Trophoblast cell (in vitro differentiated cells and primary cell): ENCODE measurements at regions not wholly inside any gene's neighbourhood (a gene's known extent, or its start where the extent isn't known, plus 50 kb on each side); places are given as distances from the start of the nearest gene placed in this dataset.
A peak's percentile ranks its signal among the peaks of the same experiment; 100 is the strongest.

Experiments used
- DNase-seq, 2 donors: peaks; one replicate each; pipeline ENCODE4 v3.0.0-alpha.2; 2016
- H2AFZ ChIP-seq: 2 replicates; pipeline ENCODE4 v1.6.1; 2013; ENCODE audit warnings: low read length, moderate library complexity, mild to moderate bottlenecking; ENCODE audit not compliant: insufficient read depth, poor library complexity
- H2AK5ac ChIP-seq: 2 replicates; pipeline ENCODE4 v1.6.1; 2013; ENCODE audit warnings: mild to moderate bottlenecking, low read length
- H2BK120ac ChIP-seq: 2 replicates; pipeline ENCODE4 v1.6.1; 2013; ENCODE audit warnings: low read length, mild to moderate bottlenecking, moderate library complexity; ENCODE audit not compliant: insufficient read depth, poor library complexity
- H2BK12ac ChIP-seq: 2 replicates; pipeline ENCODE4 v1.6.1; 2013; ENCODE audit warnings: mild to moderate bottlenecking, low read length, moderate library complexity
- H2BK5ac ChIP-seq: 2 replicates; pipeline ENCODE4 v1.6.1; 2013; ENCODE audit warnings: low read length, low read depth, moderate library complexity, mild to moderate bottlenecking; ENCODE audit not compliant: poor library complexity
- H3K14ac ChIP-seq: 2 replicates; pipeline ENCODE4 v1.6.1; 2013; ENCODE audit warnings: mild to moderate bottlenecking, low read length
- H3K18ac ChIP-seq: 2 replicates; pipeline ENCODE4 v1.6.1; 2013; ENCODE audit warnings: mild to moderate bottlenecking, low read length
- H3K23ac ChIP-seq: 2 replicates; pipeline ENCODE4 v1.6.1; 2013; ENCODE audit warnings: low read length
- H3K27ac ChIP-seq: 2 replicates; pipeline ENCODE4 v1.5.1; 2013; ENCODE audit warnings: low read depth, mild to moderate bottlenecking, inconsistent platforms, low read length, moderate library complexity
- H3K27me3 ChIP-seq: 2 replicates; pipeline ENCODE4 v1.6.1; 2013; ENCODE audit warnings: inconsistent platforms, mild to moderate bottlenecking, low read length, moderate library complexity; ENCODE audit not compliant: insufficient read depth
- H3K36me3 ChIP-seq, 2 experiments: 1 replicate in 1 of 2; 2 replicates in 1 of 2; pipeline ENCODE4 v1.6.1; 2013; ENCODE audit warnings: low read length in 2 of 2, mild to moderate bottlenecking in 2 of 2, moderate library complexity in 1 of 2; ENCODE audit not compliant: insufficient read depth in 2 of 2, control insufficient read depth in 1 of 2
- H3K4ac ChIP-seq: 2 replicates; pipeline ENCODE4 v1.6.1; 2013; ENCODE audit warnings: low read depth, mild to moderate bottlenecking, low read length, moderate library complexity
- H3K4me1 ChIP-seq, 2 experiments: 1 replicate in 1 of 2; 2 replicates in 1 of 2; pipeline ENCODE4 v1.6.1; 2013; ENCODE audit warnings: low read length in 2 of 2, mild to moderate bottlenecking in 2 of 2, moderate library complexity in 1 of 2; ENCODE audit not compliant: insufficient read depth in 2 of 2, control insufficient read depth in 1 of 2
- H3K4me2 ChIP-seq: 2 replicates; pipeline ENCODE4 v1.6.1; 2013; ENCODE audit warnings: inconsistent platforms, mild to moderate bottlenecking, low read length, moderate library complexity
- H3K4me3 ChIP-seq: 2 replicates; pipeline ENCODE4 v1.5.1; 2013; ENCODE audit warnings: mild to moderate bottlenecking, low read depth, low read length, inconsistent platforms
- H3K79me1 ChIP-seq: one replicate; pipeline ENCODE4 v1.6.1; 2013; ENCODE audit warnings: low read length
- H3K79me2 ChIP-seq: 2 replicates; pipeline ENCODE4 v1.6.1; 2013; ENCODE audit warnings: low read length, mild to moderate bottlenecking; ENCODE audit not compliant: control insufficient read depth, insufficient read depth, poor library complexity
- H3K9ac ChIP-seq: 2 replicates; pipeline ENCODE4 v1.6.1; 2013; ENCODE audit warnings: mild to moderate bottlenecking, low read length
- H3K9me3 ChIP-seq: 2 replicates; pipeline ENCODE4 v1.6.1; 2013; ENCODE audit warnings: low read depth, mild to moderate bottlenecking, control low read depth, inconsistent platforms, low read length; ENCODE audit not compliant: insufficient read depth
- H4K12ac ChIP-seq: 2 replicates; pipeline ENCODE4 v1.6.1; 2013; ENCODE audit warnings: low read depth, mild to moderate bottlenecking, low read length, moderate library complexity
- H4K8ac ChIP-seq: 2 replicates; pipeline ENCODE4 v1.6.1; 2013; ENCODE audit warnings: low read depth, mild to moderate bottlenecking, low read length, moderate library complexity
- H4K91ac ChIP-seq: one replicate; pipeline ENCODE4 v1.6.1; 2013; ENCODE audit warnings: low read depth, mild to moderate bottlenecking, low read length, moderate library complexity
- WGBS: extraction: QIAGEN DNeasy Blood & Tissue Kit; methylation state at CpG from one replicate; pipeline ENCODE4 v1.1.7; 2013; ENCODE audit warnings: missing lambda C conversion rate; ENCODE audit not compliant: insufficient read length, insufficient coverage; ENCODE audit errors: extremely low coverage; 5-methylcytosine and 5-hydroxymethylcytosine counted together

- WGBS: no CpG with 5 or more reads among the region's 35 CpGs
- Histone ChIP-seq H2AK5ac (no peak overlapping the region), H3K23ac (no peak overlapping the region), H3K4me1 (peaks cover 4 to 6% of the 10 kb centered on the region in 2 experiments), H3K79me2 (no peaks in the 10 kb centered on the region), H3K9me3 (peaks cover 2% of the 10 kb centered on the region), H4K91ac (no peak overlapping the region), H3K36me3 (no peaks in the 10 kb centered on the region), H3K4me3 (no peak overlapping the region), H3K14ac (peak overlapping the region; percentile 2), H2BK12ac (no peak overlapping the region), H2BK5ac (no peak overlapping the region), H4K12ac (peak overlapping the region; percentile 44), H2AFZ (peak overlapping the region; percentile 12), H2BK120ac (no peak overlapping the region), H3K4ac (no peak overlapping the region), H3K27me3 (peaks cover 5% of the 10 kb centered on the region), H3K18ac (no peak overlapping the region), H3K79me1 (no peaks in the 10 kb centered on the region), H4K8ac (no peak overlapping the region), H3K4me2 (peak overlapping the region; percentile 52), H3K27ac (no peak overlapping the region), H3K9ac (no peak overlapping the region)
- DNase-seq: no peak
Observed at GRCh38 chr2:62570861-62571698, 65.1 kb upstream of the TMEM17 start.

GRCh38 chr2:62569907-62570841 lies 64.2 kb upstream of the TMEM17 start:
- Histone ChIP-seq H2BK5ac (no peak overlapping the region), H3K27ac (no peak overlapping the region), H3K14ac (no peak overlapping the region), H4K91ac (no peak overlapping the region), H2BK12ac (no peak overlapping the region), H4K12ac (no peak overlapping the region), H3K18ac (no peak overlapping the region), H3K79me1 (no peaks in the 10 kb centered on the region), H3K4ac (no peak overlapping the region), H2BK120ac (no peak overlapping the region), H3K79me2 (no peaks in the 10 kb centered on the region), H4K8ac (no peak overlapping the region), H2AK5ac (no peak overlapping the region), H2AFZ (no peak overlapping the region), H3K4me2 (no peak overlapping the region), H3K36me3 (no peaks in the 10 kb centered on the region), H3K23ac (no peak overlapping the region), H3K9me3 (peaks cover 2% of the 10 kb centered on the region), H3K9ac (no peak overlapping the region), H3K4me1 (peaks cover 4 to 6% of the 10 kb centered on the region in 2 experiments), H3K27me3 (peaks cover 5% of the 10 kb centered on the region), H3K4me3 (no peak overlapping the region)
- WGBS: no CpG with 5 or more reads among the region's 23 CpGs
- no peak for DNase-seq

- no peak overlapping the region for H4K8ac ChIP-seq
- H2BK12ac ChIP-seq: no peak overlapping the region
- H3K14ac ChIP-seq: no peak overlapping the region
- no peak overlapping the region for H4K91ac ChIP-seq
- no peak overlapping the region for H3K23ac ChIP-seq
- H3K79me1 ChIP-seq: no peaks in the 10 kb centered on the region
- H3K79me2 ChIP-seq: no peaks in the 10 kb centered on the region
- no peak overlapping the region for H3K18ac ChIP-seq
- peaks cover 4 to 6% of the 10 kb centered on the region in 2 experiments for H3K4me1 ChIP-seq
- H3K4ac ChIP-seq: no peak overlapping the region
- H2BK120ac ChIP-seq: no peak overlapping the region
- H2BK5ac ChIP-seq: no peak overlapping the region
- no CpG with 5 or more reads among the region's 5 CpGs for WGBS
- peaks cover 2% of the 10 kb centered on the region for H3K9me3 ChIP-seq
- H3K4me3 ChIP-seq: no peak overlapping the region
- H3K9ac ChIP-seq: no peak overlapping the region
- no peak overlapping the region for H4K12ac ChIP-seq
- no peak overlapping the region for H3K27ac ChIP-seq
- no peak overlapping the region for H2AK5ac ChIP-seq
- DNase-seq: no peak
- H3K36me3 ChIP-seq: no peaks in the 10 kb centered on the region
- no peak overlapping the region for H2AFZ ChIP-seq
- H3K4me2 ChIP-seq: no peak overlapping the region
- H3K27me3 ChIP-seq: peaks cover 5% of the 10 kb centered on the region
Observed at GRCh38 chr2:62568983-62569837, 63.2 kb upstream of the TMEM17 start.

GRCh38 chr2:62568074-62568473 lies 62.1 kb upstream of the TMEM17 start:
- DNase-seq: no peak
- no peaks in the 10 kb centered on the region for H3K36me3 ChIP-seq
- no peak overlapping the region for H4K8ac ChIP-seq
- no CpG with 5 or more reads among the region's 1 CpG for WGBS
- H3K4me1 ChIP-seq: peaks cover 4 to 6% of the 10 kb centered on the region in 2 experiments
- no peak overlapping the region for H3K14ac ChIP-seq
- no peak overlapping the region for H4K12ac ChIP-seq
- H3K23ac ChIP-seq: no peak overlapping the region
- H3K4ac ChIP-seq: no peak overlapping the region
- H2AK5ac ChIP-seq: no peak overlapping the region
- peaks cover 5% of the 10 kb centered on the region for H3K27me3 ChIP-seq
- H3K9ac ChIP-seq: no peak overlapping the region
- H3K79me2 ChIP-seq: no peaks in the 10 kb centered on the region
- no peak overlapping the region for H2AFZ ChIP-seq
- H3K4me2 ChIP-seq: no peak overlapping the region
- no peak overlapping the region for H4K91ac ChIP-seq
- no peak overlapping the region for H3K18ac ChIP-seq
- no peak overlapping the region for H3K4me3 ChIP-seq
- no peak overlapping the region for H2BK12ac ChIP-seq
- no peak overlapping the region for H2BK120ac ChIP-seq
- peaks cover 2% of the 10 kb centered on the region for H3K9me3 ChIP-seq
- no peak overlapping the region for H2BK5ac ChIP-seq
- H3K27ac ChIP-seq: no peak overlapping the region
- H3K79me1 ChIP-seq: no peaks in the 10 kb centered on the region
